Thyroid gland (tissue), 4 donors: ENCODE measurements at regions not wholly inside any gene's neighbourhood (a gene's known extent, or its start where the extent isn't known, plus 50 kb on each side); places are given as distances from the start of the nearest gene placed in this dataset.

Source experiments
- POLR2A ChIP-seq, 2 donors: fragments of 450-650 bp; IDR thresholded peaks; one replicate each; pipeline ENCODE4 v1.6.1; 2017; ENCODE audit warnings: antibody characterized with exemption in 2 of 2, mild to moderate bottlenecking in 2 of 2, moderate library complexity in 1 of 2
- TF ChIP-seq, protein P1 (sequence below), 6 experiments: fragments of 200-600 bp in 3 of 6; fragments of 450-650 bp in 3 of 6; sonication (generic) in 3 of 6; IDR thresholded peaks; one replicate each; pipeline ENCODE4 v1.5.1; 2016 to 2019; ENCODE audit warnings: antibody characterized with exemption in 6 of 6, mild to moderate bottlenecking in 2 of 6, inconsistent platforms in 1 of 6, moderate library complexity in 1 of 6

DNA sequence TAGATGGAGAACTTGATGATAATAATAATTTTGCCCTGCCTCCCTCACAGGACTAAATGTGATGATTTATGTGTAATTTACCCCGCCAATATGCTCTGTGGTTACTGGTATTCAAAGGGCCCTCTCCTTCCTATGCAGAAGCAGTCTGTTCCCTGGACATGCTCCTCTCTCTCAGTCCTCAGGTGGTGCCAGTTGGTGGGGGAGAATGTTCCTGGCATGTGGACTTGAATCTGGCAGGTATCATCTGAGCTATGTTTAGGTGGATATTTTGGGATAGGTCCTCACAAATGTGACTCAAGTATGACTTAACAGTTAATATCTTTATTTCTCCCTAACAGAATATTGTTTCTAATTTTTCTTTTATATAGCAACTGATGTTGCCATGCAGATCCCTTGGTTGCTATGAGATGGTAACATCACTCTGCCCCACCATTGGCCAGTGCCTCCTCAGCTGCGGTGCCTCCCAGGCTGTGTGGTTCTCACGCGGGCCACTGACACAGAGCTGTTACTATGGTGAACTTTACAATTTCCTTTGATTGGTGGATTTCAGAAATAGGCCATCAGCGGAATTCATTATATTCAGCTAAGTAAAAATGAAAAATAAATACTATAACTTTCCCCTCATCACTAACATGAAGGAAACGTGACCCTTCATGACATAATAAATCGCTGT is 106.7 kb upstream of the PELI1 start:
- TF ChIP-seq, protein P1, sequence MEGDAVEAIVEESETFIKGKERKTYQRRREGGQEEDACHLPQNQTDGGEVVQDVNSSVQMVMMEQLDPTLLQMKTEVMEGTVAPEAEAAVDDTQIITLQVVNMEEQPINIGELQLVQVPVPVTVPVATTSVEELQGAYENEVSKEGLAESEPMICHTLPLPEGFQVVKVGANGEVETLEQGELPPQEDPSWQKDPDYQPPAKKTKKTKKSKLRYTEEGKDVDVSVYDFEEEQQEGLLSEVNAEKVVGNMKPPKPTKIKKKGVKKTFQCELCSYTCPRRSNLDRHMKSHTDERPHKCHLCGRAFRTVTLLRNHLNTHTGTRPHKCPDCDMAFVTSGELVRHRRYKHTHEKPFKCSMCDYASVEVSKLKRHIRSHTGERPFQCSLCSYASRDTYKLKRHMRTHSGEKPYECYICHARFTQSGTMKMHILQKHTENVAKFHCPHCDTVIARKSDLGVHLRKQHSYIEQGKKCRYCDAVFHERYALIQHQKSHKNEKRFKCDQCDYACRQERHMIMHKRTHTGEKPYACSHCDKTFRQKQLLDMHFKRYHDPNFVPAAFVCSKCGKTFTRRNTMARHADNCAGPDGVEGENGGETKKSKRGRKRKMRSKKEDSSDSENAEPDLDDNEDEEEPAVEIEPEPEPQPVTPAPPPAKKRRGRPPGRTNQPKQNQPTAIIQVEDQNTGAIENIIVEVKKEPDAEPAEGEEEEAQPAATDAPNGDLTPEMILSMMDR (IDR thresholded peaks at IDR 0.05), result no peak
- TF ChIP-seq POLR2A (IDR thresholded peaks at IDR 0.05), result no peak
